Progenitor cell of endocrine pancreas (in vitro differentiated cells): ENCODE measurements at regions not wholly inside any gene's neighbourhood (a gene's known extent, or its start where the extent isn't known, plus 50 kb on each side); places are given as distances from the start of the nearest gene placed in this dataset.

Experiments
- DNase-seq: peaks from one replicate; pipeline ENCODE4 v3.0.0; 2021; ENCODE audit warnings: low spot score; ENCODE audit not compliant: unreplicated experiment
- H3K27ac Mint-ChIP-seq: 2 replicates; pipeline ENCODE4 v1.8.0; 2021; ENCODE audit warnings: mild to moderate bottlenecking, moderate library complexity, mixed read lengths
- H3K27me3 Mint-ChIP-seq: 2 replicates; pipeline ENCODE4 v1.8.0; 2021; ENCODE audit warnings: mixed read lengths
- H3K36me3 Mint-ChIP-seq: 2 replicates; pipeline ENCODE4 v1.8.0; 2022; ENCODE audit warnings: mixed read lengths; ENCODE audit not compliant: insufficient read depth
- H3K4me1 Mint-ChIP-seq: 2 replicates; pipeline ENCODE4 v1.8.0; 2021; ENCODE audit warnings: low read depth, mixed read lengths
- H3K4me3 Mint-ChIP-seq: 2 replicates; pipeline ENCODE4 v1.8.0; 2021; ENCODE audit warnings: low read depth, mild to moderate bottlenecking, moderate library complexity, mixed read lengths
- H3K9me3 Mint-ChIP-seq: 2 replicates; pipeline ENCODE4 v1.8.0; 2021; ENCODE audit warnings: low read depth, mixed read lengths
- CTCF ChIP-seq: fragments of 200-600 bp; sonication (generic); IDR thresholded peaks from one replicate; pipeline ENCODE4 v1.5.0; 2021; ENCODE audit warnings: antibody characterized with exemption, mild to moderate bottlenecking; ENCODE audit not compliant: unreplicated experiment

- Mint-ChIP-seq H3K4me3 (no peak overlapping the region), H3K36me3 (no peaks in the 10 kb centered on the region), H3K27ac (no peak overlapping the region), H3K9me3 (no peaks in the 10 kb centered on the region), H3K4me1 (peaks cover 2% of the 10 kb centered on the region), H3K27me3 (peaks cover 7% of the 10 kb centered on the region)
- no peak for TF ChIP-seq CTCF
- DNase-seq = no peak
These were observed 53.0 kb upstream of the ANKEF1 start for GRCh38 chr20:9981829-9982228.

- no peak overlapping the region for H3K4me3 Mint-ChIP-seq
- DNase-seq = peak; percentile 14
- H3K4me1 Mint-ChIP-seq = peaks cover 2% of the 10 kb centered on the region
- peaks cover 21% of the 10 kb centered on the region for H3K27me3 Mint-ChIP-seq
- peak; percentile 85 for TF ChIP-seq CTCF
- no peaks in the 10 kb centered on the region for H3K9me3 Mint-ChIP-seq
- H3K27ac Mint-ChIP-seq = no peak overlapping the region
- no peaks in the 10 kb centered on the region for H3K36me3 Mint-ChIP-seq
These were observed 56.3 kb upstream of the ANKEF1 start for GRCh38 chr20:9978397-9979004.

GRCh38 chr20:9977629-9978028, 57.2 kb upstream of the ANKEF1 start:
- Mint-ChIP-seq H3K4me3 (no peak overlapping the region), H3K27me3 (peaks cover 21% of the 10 kb centered on the region), H3K27ac (no peak overlapping the region), H3K36me3 (no peaks in the 10 kb centered on the region), H3K9me3 (peaks cover 2% of the 10 kb centered on the region), H3K4me1 (peaks cover 2% of the 10 kb centered on the region)
- no peak for DNase-seq
- no peak for TF ChIP-seq CTCF

GRCh38 chr20:9974324-9974723, 60.5 kb upstream of the ANKEF1 start:
- peak; percentile 40 for TF ChIP-seq CTCF
- no peak overlapping the region for H3K4me3 Mint-ChIP-seq
- DNase-seq = no peak

GRCh38 chr20:9971746-9972145, 63.0 kb upstream of the ANKEF1 start:
- H3K4me3 Mint-ChIP-seq = no peak overlapping the region
- H3K27me3 Mint-ChIP-seq = peaks cover 27% of the 10 kb centered on the region
- H3K36me3 Mint-ChIP-seq = no peaks in the 10 kb centered on the region
- no peaks in the 10 kb centered on the region for H3K4me1 Mint-ChIP-seq
- peaks cover 3% of the 10 kb centered on the region for H3K9me3 Mint-ChIP-seq
- no peak for DNase-seq
- H3K27ac Mint-ChIP-seq = no peak overlapping the region
- TF ChIP-seq CTCF = no peak

More at GRCh38 chr20:9974324-9974723, 60.5 kb upstream of the ANKEF1 start:
- Mint-ChIP-seq H3K9me3 (peaks cover 3% of the 10 kb centered on the region), H3K4me1 (peaks cover 2% of the 10 kb centered on the region), H3K27me3 (peaks cover 21% of the 10 kb centered on the region), H3K36me3 (no peaks in the 10 kb centered on the region), H3K27ac (no peak overlapping the region)
